IMR-90 (cell line): ENCODE measurements at regions not wholly inside any gene's neighbourhood (a gene's known extent, or its start where the extent isn't known, plus 50 kb on each side); places are given as distances from the start of the nearest gene placed in this dataset.

Source experiments
- ATAC-seq: fragments of 200-7000 bp; cut with Tn5 transposase; 2 replicates; pipeline ENCODE4 v1.9.1; 2020; ENCODE audit warnings: low read depth, mild to moderate bottlenecking, moderate library complexity
- BruUV-seq: library from RNA; stranded (reverse); fragments of 400-500 nt; replicated peaks from 2 replicates; lab custom pipeline; 2021; lab: Mats Ljungman, UMichigan
- CTCF ChIA-PET: fragments of 300-600 bp; formaldehyde crosslinking; extraction: SDS; loops from one replicate; lab custom pipeline; 2021; ENCODE audit warnings: antibody characterized with exemption; lab: Yijun Ruan, JAX
- POLR2A ChIA-PET: fragments of 300-600 bp; sonication (Branson Sonifier 250); formaldehyde crosslinking; loops from one replicate; lab custom pipeline; 2022; ENCODE audit warnings: antibody characterized with exemption; ENCODE audit not compliant: unreplicated experiment; lab: Charles Lee
- DNase-seq: peaks from one replicate; pipeline ENCODE4 v3.0.0; 2013
- H2AFZ ChIP-seq: replicated peaks from 2 replicates; pipeline ENCODE3; 2013; ENCODE audit warnings: low read length, mild to moderate bottlenecking; ENCODE audit not compliant: poor library complexity
- H2AK5ac ChIP-seq: 2 replicates; pipeline ENCODE4 v1.6.1; 2013; ENCODE audit warnings: low read depth, low read length, inconsistent platforms
- H2AK9ac ChIP-seq: replicated peaks from 2 replicates; pipeline ENCODE3; 2013; ENCODE audit warnings: mild to moderate bottlenecking, low read depth, low read length, moderate library complexity; ENCODE audit not compliant: poor library complexity
- H2BK120ac ChIP-seq: 2 replicates; pipeline ENCODE4 v1.6.1; 2013; ENCODE audit warnings: low read depth, low read length, inconsistent platforms
- H2BK15ac ChIP-seq: 3 replicates; pipeline ENCODE4 v1.6.1; 2013; ENCODE audit warnings: low read depth, low read length, inconsistent platforms
- H2BK20ac ChIP-seq: 2 replicates; pipeline ENCODE4 v1.6.1; 2013; ENCODE audit warnings: low read depth, mild to moderate bottlenecking, inconsistent platforms, low read length, moderate library complexity
- H2BK5ac ChIP-seq: 2 replicates; pipeline ENCODE4 v1.6.1; 2013; ENCODE audit warnings: mild to moderate bottlenecking, low read depth, low read length, inconsistent platforms; ENCODE audit not compliant: poor library complexity, severe bottlenecking
- H3K14ac ChIP-seq: replicated peaks from 2 replicates; pipeline ENCODE4 v1.6.1; 2013; ENCODE audit warnings: low read depth, low read length, inconsistent platforms
- H3K18ac ChIP-seq: 2 replicates; pipeline ENCODE4 v1.6.1; 2013; ENCODE audit warnings: low read depth, low read length, control low read depth
- H3K23ac ChIP-seq: 2 replicates; pipeline ENCODE4 v1.6.1; 2013; ENCODE audit warnings: low read depth, low read length, inconsistent platforms
- H3K27ac ChIP-seq: 2 replicates; pipeline ENCODE4 v1.5.1; 2013; ENCODE audit warnings: mild to moderate bottlenecking, control low read depth, low read length; ENCODE audit not compliant: insufficient read depth
- H3K27me3 ChIP-seq: 2 replicates; pipeline ENCODE4 v1.6.1; 2013; ENCODE audit warnings: low read length; ENCODE audit not compliant: control insufficient read depth, insufficient read depth
- H3K36me3 ChIP-seq: 2 replicates; pipeline ENCODE4 v1.6.1; 2013; ENCODE audit warnings: low read length, mixed read lengths; ENCODE audit not compliant: control insufficient read depth, insufficient read depth
- H3K4ac ChIP-seq: 2 replicates; pipeline ENCODE4 v1.6.1; 2013; ENCODE audit warnings: low read depth, low read length, inconsistent platforms
- H3K4me1 ChIP-seq: 2 replicates; pipeline ENCODE4 v1.6.1; 2013; ENCODE audit warnings: low read length, mixed read lengths; ENCODE audit not compliant: control insufficient read depth, insufficient read depth
- H3K4me2 ChIP-seq: 2 replicates; pipeline ENCODE4 v1.6.1; 2013; ENCODE audit warnings: low read depth, mild to moderate bottlenecking, control low read depth, low read length, moderate library complexity
- H3K4me3 ChIP-seq: 2 replicates; pipeline ENCODE4 v1.5.1; 2013; ENCODE audit warnings: low read depth, mild to moderate bottlenecking, control low read depth, low read length, moderate library complexity; ENCODE audit not compliant: insufficient read depth
- H3K56ac ChIP-seq: 2 replicates; pipeline ENCODE4 v1.6.1; 2013; ENCODE audit warnings: low read length, inconsistent platforms; ENCODE audit not compliant: insufficient read depth; ENCODE audit errors: extremely low read depth
- H3K79me1 ChIP-seq, 2 experiments: 2 replicates each; pipeline ENCODE4 v1.6.1; 2013; ENCODE audit warnings: low read length in 2 of 2, inconsistent platforms in 1 of 2, low read depth in 1 of 2
- H3K9ac ChIP-seq: 2 replicates; pipeline ENCODE4 v1.6.1; 2013; ENCODE audit warnings: low read depth, low read length, control low read depth
- H3K9me1 ChIP-seq: 2 replicates; pipeline ENCODE4 v1.6.1; 2013; ENCODE audit warnings: low read length, inconsistent platforms; ENCODE audit not compliant: insufficient read depth
- H3K9me3 ChIP-seq: 2 replicates; pipeline ENCODE4 v1.6.1; 2013; ENCODE audit warnings: low read length; ENCODE audit not compliant: control insufficient read depth, insufficient read depth
- H4K20me1 ChIP-seq: 2 replicates; pipeline ENCODE4 v1.6.1; 2013; ENCODE audit warnings: low read length, inconsistent platforms; ENCODE audit not compliant: insufficient read depth
- H4K5ac ChIP-seq: 2 replicates; pipeline ENCODE4 v1.6.1; 2013; ENCODE audit warnings: mild to moderate bottlenecking, low read depth, low read length, control low read depth
- H4K8ac ChIP-seq, 2 experiments: 2 replicates each; pipeline ENCODE4 v1.6.1; 2013; ENCODE audit warnings: low read depth in 2 of 2, low read length in 2 of 2, control low read depth in 1 of 2, inconsistent platforms in 1 of 2
- H4K91ac ChIP-seq: 2 replicates; pipeline ENCODE4 v1.6.1; 2013; ENCODE audit warnings: low read depth, low read length, inconsistent platforms; ENCODE audit not compliant: insufficient read depth
- CEBPB ChIP-seq: IDR thresholded peaks from 2 replicates; pipeline ENCODE4 v1.6.1; 2012; ENCODE audit warnings: low read depth, low read length, improper control_type of control experiment
- ELK1 ChIP-seq: fragments of 150-350 bp; IDR thresholded peaks from 2 replicates; pipeline ENCODE4 v1.6.1; 2016; ENCODE audit warnings: low read depth, mild to moderate bottlenecking, low read length, moderate library complexity, borderline replicate concordance
- MAFK ChIP-seq: IDR thresholded peaks from 2 replicates; pipeline ENCODE4 v1.6.1; 2012; ENCODE audit warnings: low read depth, low read length, improper control_type of control experiment
- MAZ ChIP-seq: IDR thresholded peaks from 2 replicates; pipeline ENCODE4 v1.6.1; 2012; ENCODE audit warnings: low read depth, mild to moderate bottlenecking, low read length, improper control_type of control experiment, moderate library complexity, borderline replicate concordance
- NFE2L2 ChIP-seq: fragments of 150-350 bp; IDR thresholded peaks from 2 replicates; pipeline ENCODE4 v1.6.1; 2016; ENCODE audit warnings: low read depth, mild to moderate bottlenecking, low read length
- POLR2A ChIP-seq: IDR thresholded peaks from 2 replicates; pipeline ENCODE4 v1.6.1; 2012; ENCODE audit warnings: mild to moderate bottlenecking, low read depth, low read length
- RAD21 ChIP-seq: IDR thresholded peaks from 2 replicates; pipeline ENCODE4 v1.6.1; 2012; ENCODE audit warnings: low read length, improper control_type of control experiment
- RFX5 ChIP-seq: IDR thresholded peaks from 2 replicates; pipeline ENCODE4 v1.8.0; 2012; ENCODE audit warnings: low read depth, mild to moderate bottlenecking, low read length, moderate library complexity
- SMC3 ChIP-seq: fragments of 150-350 bp; IDR thresholded peaks from 2 replicates; pipeline ENCODE4 v1.6.1; 2016; ENCODE audit warnings: low read depth, mild to moderate bottlenecking, antibody characterized with exemption, low read length, moderate library complexity
- WGBS, 2 experiments: methylation state at CpG; one replicate each; pipeline versions ENCODE4 v1.1.5 to v1.1.7; 2013; ENCODE audit warnings: missing lambda C conversion rate in 2 of 2; ENCODE audit not compliant: insufficient read length in 1 of 2; ENCODE audit errors: extremely low coverage in 2 of 2; 5-methylcytosine and 5-hydroxymethylcytosine counted together
- dilution Hi-C: fragments of 300-500 bp; cut with HindIII; formaldehyde crosslinking; loops from one replicate; pipeline ENCODE4 v1.14.3; 2018; ENCODE audit warnings: low sequenced_read_pairs; ENCODE audit not compliant: unreplicated experiment
- in situ Hi-C: fragments of 300-500 bp; cut with MboI; formaldehyde crosslinking; loops from 3 replicates; pipeline ENCODE4 v1.14.3; 2019; ENCODE audit warnings: low sequenced_read_pairs, inconsistent platforms, mixed read lengths
- intact Hi-C: fragments of 100-400 bp; cut with micrococcal nuclease; formaldehyde crosslinking; loops from 2 replicates; pipeline ENCODE4 v1.10.0; 2022

GRCh38 chr4:19879330-19879729 lies 372.4 kb upstream of the SLIT2 start:
- Histone ChIP-seq H2BK5ac (no peak overlapping the region), H3K27me3 (no peaks in the 10 kb centered on the region; the same call in 1 of the 2 replicates), H2BK20ac (no peak overlapping the region), H3K27ac (no peak overlapping the region), H3K4me1 (peaks cover 4% of the 10 kb centered on the region), H3K14ac (no peak overlapping the region), H3K56ac (no peak overlapping the region), H2BK15ac (no peak overlapping the region), H3K79me1 (no peaks in the 10 kb centered on the region), H4K5ac (no peak overlapping the region), H3K4me3 (no peak overlapping the region), H3K9me1 (no peaks in the 10 kb centered on the region; the same call in 1 of the 2 replicates), H2BK120ac (no peak overlapping the region), H3K9me3 (no peaks in the 10 kb centered on the region), H2AK5ac (no peak overlapping the region), H3K18ac (no peak overlapping the region), H4K20me1 (no peaks in the 10 kb centered on the region), H2AFZ (no peak overlapping the region), H3K23ac (no peak overlapping the region), H2AK9ac (no peak overlapping the region), H3K36me3 (no peaks in the 10 kb centered on the region), H3K9ac (no peak overlapping the region), H3K4ac (no peak overlapping the region), H3K4me2 (no peak overlapping the region), H4K91ac (no peak overlapping the region), H4K8ac (no peak overlapping the region)
- dilution Hi-C loops (no loop called here), in situ Hi-C loops (no loop called here), intact Hi-C loops (no loop called here)
- no peak for ATAC-seq
- no CpG with 5 or more reads among the region's 5 CpGs for WGBS, 2 experiments
- TF ChIP-seq NFE2L2 = no peak
- no peak for TF ChIP-seq MAFK
- TF ChIP-seq POLR2A = no peak
- no peak for TF ChIP-seq RAD21
- no peak for TF ChIP-seq SMC3
- TF ChIP-seq CEBPB = no peak
- TF ChIP-seq RFX5 = no peak
- TF ChIP-seq ELK1 = no peak
- TF ChIP-seq MAZ = no peak
- POLR2A ChIA-PET = no interaction called here
- no TSS peak for BruUV-seq
- no peak for DNase-seq
- CTCF ChIA-PET = no interaction called here
